ENCODE measurements at regions not wholly inside any gene's neighbourhood (a gene's known extent, or its start where the extent isn't known, plus 50 kb on each side); places are given as distances from the start of the nearest gene placed in this dataset.

- TF ChIP-seq POLR2A (IDR thresholded peaks at IDR 0.05), result no peak
- TF ChIP-seq, protein P1, sequence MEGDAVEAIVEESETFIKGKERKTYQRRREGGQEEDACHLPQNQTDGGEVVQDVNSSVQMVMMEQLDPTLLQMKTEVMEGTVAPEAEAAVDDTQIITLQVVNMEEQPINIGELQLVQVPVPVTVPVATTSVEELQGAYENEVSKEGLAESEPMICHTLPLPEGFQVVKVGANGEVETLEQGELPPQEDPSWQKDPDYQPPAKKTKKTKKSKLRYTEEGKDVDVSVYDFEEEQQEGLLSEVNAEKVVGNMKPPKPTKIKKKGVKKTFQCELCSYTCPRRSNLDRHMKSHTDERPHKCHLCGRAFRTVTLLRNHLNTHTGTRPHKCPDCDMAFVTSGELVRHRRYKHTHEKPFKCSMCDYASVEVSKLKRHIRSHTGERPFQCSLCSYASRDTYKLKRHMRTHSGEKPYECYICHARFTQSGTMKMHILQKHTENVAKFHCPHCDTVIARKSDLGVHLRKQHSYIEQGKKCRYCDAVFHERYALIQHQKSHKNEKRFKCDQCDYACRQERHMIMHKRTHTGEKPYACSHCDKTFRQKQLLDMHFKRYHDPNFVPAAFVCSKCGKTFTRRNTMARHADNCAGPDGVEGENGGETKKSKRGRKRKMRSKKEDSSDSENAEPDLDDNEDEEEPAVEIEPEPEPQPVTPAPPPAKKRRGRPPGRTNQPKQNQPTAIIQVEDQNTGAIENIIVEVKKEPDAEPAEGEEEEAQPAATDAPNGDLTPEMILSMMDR (IDR thresholded peaks at IDR 0.05), result no peak
Observed at GRCh38 chr21:21614966-21615365, 616.8 kb downstream of the NCAM2 start.

Data from breast epithelium (tissue), 3 donors.